Right atrium auricular region (tissue), 2 donors: ENCODE measurements at regions not wholly inside any gene's neighbourhood (a gene's known extent, or its start where the extent isn't known, plus 50 kb on each side); places are given as distances from the start of the nearest gene placed in this dataset.

Source experiments
- DNase-seq: peaks from one replicate; pipeline ENCODE4 v3.0.0-alpha.2; 2019; ENCODE audit warnings: low spot score
- H3K27ac ChIP-seq, 2 donors: fragments of 200-600 bp; sonication (generic); 1 replicate in 1 of 2; 2 replicates in 1 of 2; pipeline ENCODE4 v1.5.1; 2016 to 2019
- H3K27me3 ChIP-seq, 2 donors: fragments of 200-600 bp; sonication (generic); one replicate each; pipeline versions ENCODE4 v1.5.1 to v1.6.0; 2017 to 2019
- H3K36me3 ChIP-seq: fragments of 200-600 bp; sonication (generic); one replicate; pipeline ENCODE4 v1.5.1; 2016
- H3K4me1 ChIP-seq, 2 donors: fragments of 200-600 bp; sonication (generic); one replicate each; pipeline versions ENCODE4 v1.5.1 to v1.6.0; 2017 to 2019
- H3K4me3 ChIP-seq, 2 donors: fragments of 200-600 bp; sonication (generic); 1 replicate in 1 of 2; 2 replicates in 1 of 2; pipeline ENCODE4 v1.5.1; 2017 to 2019; ENCODE audit warnings: mild to moderate bottlenecking in 1 of 2, moderate library complexity in 1 of 2
- H3K9me3 ChIP-seq, 2 donors: fragments of 200-600 bp; sonication (generic); one replicate each; pipeline ENCODE4 v1.5.1; 2019
- TF ChIP-seq, protein P1 (sequence below), 2 donors: fragments of 200-600 bp; sonication (generic); IDR thresholded peaks; one replicate each; pipeline ENCODE4 v1.5.1; 2019; ENCODE audit warnings: antibody characterized with exemption in 2 of 2

GRCh38 chr5:110250355-110250754 is 476.1 kb downstream of the TMEM232 start:
- H3K4me1 ChIP-seq: no peaks in the 10 kb centered on the region
- H3K9me3 ChIP-seq: no peaks in the 10 kb centered on the region
- no peaks in the 10 kb centered on the region for H3K36me3 ChIP-seq
- no peaks in the 10 kb centered on the region for H3K27me3 ChIP-seq
- TF ChIP-seq, protein P1, sequence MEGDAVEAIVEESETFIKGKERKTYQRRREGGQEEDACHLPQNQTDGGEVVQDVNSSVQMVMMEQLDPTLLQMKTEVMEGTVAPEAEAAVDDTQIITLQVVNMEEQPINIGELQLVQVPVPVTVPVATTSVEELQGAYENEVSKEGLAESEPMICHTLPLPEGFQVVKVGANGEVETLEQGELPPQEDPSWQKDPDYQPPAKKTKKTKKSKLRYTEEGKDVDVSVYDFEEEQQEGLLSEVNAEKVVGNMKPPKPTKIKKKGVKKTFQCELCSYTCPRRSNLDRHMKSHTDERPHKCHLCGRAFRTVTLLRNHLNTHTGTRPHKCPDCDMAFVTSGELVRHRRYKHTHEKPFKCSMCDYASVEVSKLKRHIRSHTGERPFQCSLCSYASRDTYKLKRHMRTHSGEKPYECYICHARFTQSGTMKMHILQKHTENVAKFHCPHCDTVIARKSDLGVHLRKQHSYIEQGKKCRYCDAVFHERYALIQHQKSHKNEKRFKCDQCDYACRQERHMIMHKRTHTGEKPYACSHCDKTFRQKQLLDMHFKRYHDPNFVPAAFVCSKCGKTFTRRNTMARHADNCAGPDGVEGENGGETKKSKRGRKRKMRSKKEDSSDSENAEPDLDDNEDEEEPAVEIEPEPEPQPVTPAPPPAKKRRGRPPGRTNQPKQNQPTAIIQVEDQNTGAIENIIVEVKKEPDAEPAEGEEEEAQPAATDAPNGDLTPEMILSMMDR (IDR thresholded peaks at IDR 0.05): no peak
- no peak for DNase-seq
- H3K4me3 ChIP-seq: no peak overlapping the region
- H3K27ac ChIP-seq: no peak overlapping the region

DNA sequence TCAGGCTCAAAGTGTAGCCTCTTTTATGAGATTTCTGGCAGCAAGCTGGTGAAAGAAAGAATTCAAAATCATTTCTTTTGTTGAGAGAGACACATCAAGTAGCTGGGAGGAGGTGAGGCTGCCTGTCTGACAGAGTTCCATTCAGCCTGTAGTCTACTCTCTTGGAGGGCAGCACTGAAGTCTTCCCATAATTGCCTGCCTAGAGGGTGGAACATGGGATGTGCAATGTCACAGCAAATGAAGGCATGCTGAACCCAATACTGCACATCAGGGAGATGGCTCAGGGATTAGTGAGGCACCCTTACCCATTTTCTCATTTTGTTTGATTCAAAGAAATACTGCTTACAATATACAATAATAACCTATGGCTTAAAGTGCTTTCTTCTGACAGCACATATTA is 475.7 kb downstream of the TMEM232 start:
- TF ChIP-seq, protein P1 (IDR thresholded peaks at IDR 0.05): no peak
- DNase-seq: no peak
- Histone ChIP-seq H3K4me1 (no peaks in the 10 kb centered on the region), H3K36me3 (no peaks in the 10 kb centered on the region), H3K27ac (no peak overlapping the region), H3K27me3 (no peaks in the 10 kb centered on the region), H3K4me3 (no peak overlapping the region), H3K9me3 (no peaks in the 10 kb centered on the region)

DNA sequence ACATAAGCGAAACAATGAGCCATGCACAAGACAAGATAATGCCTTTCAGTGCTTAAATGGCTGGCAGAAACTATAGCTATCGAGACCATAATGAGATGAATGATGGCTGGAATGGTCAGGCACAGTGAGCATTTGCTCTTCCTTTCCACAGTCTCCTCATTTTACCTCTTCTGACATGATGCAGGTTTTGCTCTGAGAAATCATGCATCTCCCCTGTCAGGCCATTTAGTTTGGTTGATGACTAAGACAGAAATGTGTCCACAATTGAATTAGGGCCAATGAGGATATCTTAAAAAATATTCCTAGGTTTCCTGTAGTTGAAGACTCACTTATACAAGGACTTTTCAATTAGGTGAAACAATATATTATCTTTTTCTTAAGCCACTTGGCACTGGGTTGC is 475.1 kb downstream of the TMEM232 start:
- Histone ChIP-seq H3K27me3 (no peaks in the 10 kb centered on the region), H3K9me3 (no peaks in the 10 kb centered on the region), H3K36me3 (no peaks in the 10 kb centered on the region), H3K4me3 (no peak overlapping the region), H3K27ac (no peak overlapping the region), H3K4me1 (no peaks in the 10 kb centered on the region)
- TF ChIP-seq, protein P1 (IDR thresholded peaks at IDR 0.05): no peak
- no peak for DNase-seq

- TF ChIP-seq, protein P1 (IDR thresholded peaks at IDR 0.05): no peak
- no peak for DNase-seq
- no peak overlapping the region for H3K27ac ChIP-seq
- no peaks in the 10 kb centered on the region for H3K36me3 ChIP-seq
- H3K4me3 ChIP-seq: no peak overlapping the region
- H3K27me3 ChIP-seq: no peaks in the 10 kb centered on the region
- no peaks in the 10 kb centered on the region for H3K4me1 ChIP-seq
- H3K9me3 ChIP-seq: no peaks in the 10 kb centered on the region
Observed at GRCh38 chr5:110255194-110255593, 471.3 kb downstream of the TMEM232 start.

DNA sequence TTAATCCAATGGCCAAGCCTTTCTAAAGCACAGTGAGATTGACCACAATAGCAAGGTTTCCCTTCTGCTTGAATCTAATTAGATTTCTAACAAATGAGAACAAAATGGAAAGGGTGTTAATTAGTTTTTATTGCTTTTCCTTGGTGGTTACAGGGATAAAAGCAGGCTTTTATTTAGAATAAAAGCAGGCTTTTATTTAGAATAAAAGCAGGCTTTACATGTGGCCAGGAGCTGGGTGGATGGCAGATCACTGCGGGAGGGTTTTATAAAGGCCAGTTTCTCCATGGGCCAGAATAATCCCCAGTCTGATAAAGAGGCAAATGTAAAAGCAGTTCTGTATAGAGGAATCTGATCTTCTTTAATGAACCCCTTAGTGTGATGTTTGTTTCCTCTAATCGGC is 470.2 kb downstream of the TMEM232 start:
- no peak for DNase-seq
- Histone ChIP-seq H3K27ac (no peak overlapping the region), H3K36me3 (no peaks in the 10 kb centered on the region), H3K9me3 (no peaks in the 10 kb centered on the region), H3K4me3 (no peak overlapping the region), H3K27me3 (no peaks in the 10 kb centered on the region), H3K4me1 (no peaks in the 10 kb centered on the region)
- TF ChIP-seq, protein P1 (IDR thresholded peaks at IDR 0.05): no peak

DNA sequence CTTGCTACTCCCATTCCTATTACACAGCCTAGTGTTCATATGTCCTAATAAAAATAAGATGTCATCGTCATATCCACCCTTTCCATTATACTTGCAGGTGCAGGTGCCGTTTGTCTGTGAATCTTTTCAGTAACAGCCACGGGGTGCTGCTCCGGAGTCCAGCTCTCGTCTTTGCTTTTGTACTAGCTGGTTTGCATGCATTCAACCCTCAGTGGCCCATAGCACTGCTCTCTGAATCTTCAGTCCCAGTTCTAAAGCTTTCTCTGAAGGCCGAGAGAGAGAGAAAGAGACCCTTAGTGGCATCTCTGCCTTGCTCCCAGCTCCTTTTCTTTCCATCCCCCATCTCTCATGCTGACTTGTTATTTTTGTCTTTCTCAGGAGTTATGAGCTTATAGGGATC is 468.5 kb downstream of the TMEM232 start:
- no peak overlapping the region for H3K27ac ChIP-seq
- no peak for DNase-seq
- H3K9me3 ChIP-seq: no peaks in the 10 kb centered on the region
- TF ChIP-seq, protein P1 (IDR thresholded peaks at IDR 0.05): no peak
- H3K36me3 ChIP-seq: no peaks in the 10 kb centered on the region
- no peaks in the 10 kb centered on the region for H3K27me3 ChIP-seq
- no peak overlapping the region for H3K4me3 ChIP-seq
- H3K4me1 ChIP-seq: no peaks in the 10 kb centered on the region
